GM23338 (cell line): ENCODE measurements at regions not wholly inside any gene's neighbourhood (a gene's known extent, or its start where the extent isn't known, plus 50 kb on each side); places are given as distances from the start of the nearest gene placed in this dataset.

ENCODE experiments used
- ATAC-seq: fragments of 200-7000 bp; cut with Tn5 transposase; 3 replicates; pipeline ENCODE4 v1.9.1; 2020
- DNase-seq: peaks from one replicate; pipeline ENCODE4 v3.0.0-alpha.2; 2015; ENCODE audit warnings: low spot score
- H2AFZ ChIP-seq: fragments of 200-600 bp; sonication (generic); 2 replicates; pipeline ENCODE4 v1.8.0; 2016; ENCODE audit warnings: antibody characterized with exemption, mild to moderate bottlenecking, moderate library complexity
- H3F3A ChIP-seq: fragments of 200-600 bp; sonication (generic); replicated peaks from 2 replicates; pipeline ENCODE4 v1.8.0; 2017; ENCODE audit warnings: antibody characterized with exemption, mixed run types, low read depth
- H3K27ac ChIP-seq: fragments of 200-600 bp; sonication (generic); 2 replicates; pipeline ENCODE4 v1.6.1; 2016; ENCODE audit warnings: low read depth
- H3K27me3 ChIP-seq: fragments of 200-600 bp; sonication (generic); 2 replicates; pipeline ENCODE4 v1.8.0; 2016; ENCODE audit warnings: mild to moderate bottlenecking, mixed run types, moderate library complexity; ENCODE audit not compliant: insufficient read depth
- H3K36me3 ChIP-seq: fragments of 200-600 bp; sonication (generic); 2 replicates; pipeline ENCODE4 v1.8.0; 2016; ENCODE audit warnings: mild to moderate bottlenecking; ENCODE audit not compliant: insufficient read depth
- H3K4me1 ChIP-seq: fragments of 200-600 bp; sonication (generic); 2 replicates; pipeline ENCODE4 v1.8.0; 2016; ENCODE audit warnings: mild to moderate bottlenecking, moderate library complexity; ENCODE audit not compliant: insufficient read depth
- H3K4me2 ChIP-seq: fragments of 200-600 bp; sonication (generic); 2 replicates; pipeline ENCODE4 v1.7.1; 2017; ENCODE audit warnings: mixed run types
- H3K4me3 ChIP-seq: fragments of 200-600 bp; sonication (generic); 2 replicates; pipeline ENCODE4 v1.6.1; 2016; ENCODE audit warnings: mixed run types
- H3K79me2 ChIP-seq: fragments of 200-600 bp; sonication (generic); replicated peaks from 2 replicates; pipeline ENCODE4 v1.8.0; 2017; ENCODE audit warnings: mild to moderate bottlenecking; ENCODE audit not compliant: insufficient read depth
- H3K9me2 ChIP-seq: fragments of 200-600 bp; sonication (generic); 2 replicates; pipeline ENCODE4 v1.8.0; 2017; ENCODE audit not compliant: insufficient read depth
- H4K20me1 ChIP-seq: fragments of 200-600 bp; sonication (generic); replicated peaks from 2 replicates; pipeline ENCODE4 v1.8.0; 2017; ENCODE audit warnings: mild to moderate bottlenecking; ENCODE audit not compliant: insufficient read depth
- H3K27ac Mint-ChIP-seq: 2 replicates; pipeline ENCODE4 v1.8.0; 2020; ENCODE audit warnings: inconsistent platforms, mild to moderate bottlenecking, moderate library complexity, mixed read lengths
- H3K27me3 Mint-ChIP-seq: 3 replicates; pipeline ENCODE4 v1.8.0; 2022; ENCODE audit warnings: low read depth, mild to moderate bottlenecking, moderate library complexity, mixed read lengths, inconsistent platforms; ENCODE audit not compliant: insufficient read depth, poor library complexity
- H3K36me3 Mint-ChIP-seq: 3 replicates; pipeline ENCODE4 v1.8.0; 2021; ENCODE audit warnings: low read depth, mild to moderate bottlenecking, inconsistent platforms, moderate library complexity, mixed read lengths
- H3K4me1 Mint-ChIP-seq: 3 replicates; pipeline ENCODE4 v1.8.0; 2020; ENCODE audit warnings: mild to moderate bottlenecking, inconsistent platforms, mixed read lengths
- H3K4me3 Mint-ChIP-seq: 3 replicates; pipeline ENCODE4 v1.8.0; 2021; ENCODE audit warnings: moderate library complexity, mild to moderate bottlenecking, inconsistent platforms, mixed read lengths
- H3K9me3 Mint-ChIP-seq: 3 replicates; pipeline ENCODE4 v1.8.0; 2020; ENCODE audit warnings: moderate library complexity, mild to moderate bottlenecking, inconsistent platforms, mixed read lengths
- CREB1 ChIP-seq: fragments of 250-450 bp; sonication (Bioruptor Pico); IDR thresholded peaks from 2 replicates; pipeline ENCODE4 v1.5.0; 2020; ENCODE audit warnings: low read depth, mild to moderate bottlenecking, moderate library complexity
- CTCF ChIP-seq, 2 experiments: fragments of 200-600 bp in 1 of 2; sonication (generic) in 1 of 2; conservative IDR thresholded peaks; 2 replicates each; pipeline versions ENCODE4 v1.5.1 to v1.6.1; 2016 to 2017; ENCODE audit warnings: antibody characterized with exemption in 2 of 2, low read depth in 2 of 2, mild to moderate bottlenecking in 2 of 2, moderate library complexity in 1 of 2
- ETS1 ChIP-seq: IDR thresholded peaks from 2 replicates; pipeline ENCODE4 v1.6.1; 2016; ENCODE audit warnings: antibody characterized with exemption
- EZH2 ChIP-seq: fragments of 200-600 bp; sonication (generic); IDR thresholded peaks from one replicate; pipeline ENCODE4 v1.8.0; 2017; ENCODE audit warnings: antibody characterized with exemption, mild to moderate bottlenecking, low read depth; ENCODE audit not compliant: unreplicated experiment
- EZH2phosphoT487 ChIP-seq: fragments of 200-600 bp; sonication (generic); IDR thresholded peaks from one replicate; pipeline ENCODE4 v1.8.1; 2018; ENCODE audit warnings: antibody characterized with exemption; ENCODE audit not compliant: unreplicated experiment
- JUNB ChIP-seq: IDR thresholded peaks from one replicate; pipeline ENCODE4 v1.6.1; 2016; ENCODE audit warnings: antibody characterized with exemption; ENCODE audit not compliant: unreplicated experiment
- NANOG ChIP-seq: IDR thresholded peaks from 2 replicates; pipeline ENCODE4 v1.6.1; 2016; ENCODE audit warnings: antibody characterized with exemption, borderline replicate concordance
- POLR2AphosphoS5 ChIP-seq: IDR thresholded peaks from 2 replicates; pipeline ENCODE4 v1.6.1; 2016; ENCODE audit warnings: antibody characterized with exemption, low read depth
- STAT1 ChIP-seq: IDR thresholded peaks from one replicate; pipeline ENCODE4 v1.6.1; 2016; ENCODE audit warnings: antibody characterized with exemption; ENCODE audit not compliant: unreplicated experiment
- ZNF114 ChIP-seq: fragments of 250-450 bp; sonication (Bioruptor Pico); IDR thresholded peaks from 2 replicates; pipeline ENCODE4 v1.5.0; 2020; ENCODE audit warnings: mild to moderate bottlenecking, moderate library complexity
- ZNF331 ChIP-seq: fragments of 250-450 bp; sonication (Bioruptor Pico); IDR thresholded peaks from 2 replicates; pipeline ENCODE4 v1.5.0; 2020; ENCODE audit warnings: low read depth, mild to moderate bottlenecking, moderate library complexity
- ZNF462 ChIP-seq: fragments of 250-450 bp; sonication (Bioruptor Pico); IDR thresholded peaks from 2 replicates; pipeline ENCODE4 v1.5.0; 2020; ENCODE audit warnings: mild to moderate bottlenecking, moderate library complexity

- no peak for ATAC-seq
- H3K36me3 Mint-ChIP-seq: no peaks in the 10 kb centered on the region
- no peak overlapping the region for H3K4me3 Mint-ChIP-seq
- H3K79me2 ChIP-seq: no peaks in the 10 kb centered on the region
- TF ChIP-seq STAT1 (no peak), EZH2phosphoT487 (no peak)
- no peak overlapping the region for H3K27ac Mint-ChIP-seq
- peaks cover 10% of the 10 kb centered on the region for H3K9me2 ChIP-seq
- no peaks in the 10 kb centered on the region for H3K27me3 ChIP-seq
- H3K4me1 ChIP-seq: no peaks in the 10 kb centered on the region
- H2AFZ ChIP-seq: no peak overlapping the region
- no peaks in the 10 kb centered on the region for H3K9me3 Mint-ChIP-seq
- no peaks in the 10 kb centered on the region for H3F3A ChIP-seq
- H3K4me2 ChIP-seq: no peak overlapping the region
- DNase-seq: no peak
- H3K4me1 Mint-ChIP-seq: no peaks in the 10 kb centered on the region
- H4K20me1 ChIP-seq: no peaks in the 10 kb centered on the region
- no peak overlapping the region for H3K4me3 ChIP-seq
- H3K27ac ChIP-seq: no peak overlapping the region
- H3K36me3 ChIP-seq: no peaks in the 10 kb centered on the region
- H3K27me3 Mint-ChIP-seq: no peaks in the 10 kb centered on the region
These were observed 265.1 kb downstream of the FAM76B start for GRCh38 chr11:95524314-95525036.

- H3K4me3 Mint-ChIP-seq: no peak overlapping the region
- no peak overlapping the region for H3K27ac Mint-ChIP-seq
- ATAC-seq (no peak), DNase-seq (no peak)
- Histone ChIP-seq H3K4me2 (no peak overlapping the region), H3F3A (no peaks in the 10 kb centered on the region), H3K79me2 (no peaks in the 10 kb centered on the region), H2AFZ (no peak overlapping the region), H3K27ac (no peak overlapping the region), H3K9me2 (peaks cover 13% of the 10 kb centered on the region), H4K20me1 (no peaks in the 10 kb centered on the region), H3K27me3 (no peaks in the 10 kb centered on the region), H3K4me1 (no peaks in the 10 kb centered on the region), H3K4me3 (no peak overlapping the region), H3K36me3 (no peaks in the 10 kb centered on the region)
- no peaks in the 10 kb centered on the region for H3K36me3 Mint-ChIP-seq
- peaks cover 3% of the 10 kb centered on the region for H3K27me3 Mint-ChIP-seq
- no peaks in the 10 kb centered on the region for H3K4me1 Mint-ChIP-seq
- no peaks in the 10 kb centered on the region for H3K9me3 Mint-ChIP-seq
- no peak for TF ChIP-seq CREB1 (CRISPR knock-in tag)
- TF ChIP-seq ZNF331 (CRISPR knock-in tag): no peak
- no peak for TF ChIP-seq EZH2phosphoT487
- no peak for TF ChIP-seq ZNF114
- no peak for TF ChIP-seq ETS1
- no peak for TF ChIP-seq EZH2
- no peak for TF ChIP-seq STAT1
- TF ChIP-seq ZNF462 (CRISPR knock-in tag): no peak
- no peak for TF ChIP-seq NANOG
- no peak for TF ChIP-seq CTCF (conservative IDR thresholded peaks at IDR 0.05; ENCODE audit: low read depth in 2 of 2)
- TF ChIP-seq POLR2AphosphoS5: no peak
- no peak for TF ChIP-seq JUNB
These were observed 266.7 kb downstream of the FAM76B start for GRCh38 chr11:95522874-95523273.
